ENCODE measurements at regions not wholly inside any gene's neighbourhood (a gene's known extent, or its start where the extent isn't known, plus 50 kb on each side); places are given as distances from the start of the nearest gene placed in this dataset.

DNA sequence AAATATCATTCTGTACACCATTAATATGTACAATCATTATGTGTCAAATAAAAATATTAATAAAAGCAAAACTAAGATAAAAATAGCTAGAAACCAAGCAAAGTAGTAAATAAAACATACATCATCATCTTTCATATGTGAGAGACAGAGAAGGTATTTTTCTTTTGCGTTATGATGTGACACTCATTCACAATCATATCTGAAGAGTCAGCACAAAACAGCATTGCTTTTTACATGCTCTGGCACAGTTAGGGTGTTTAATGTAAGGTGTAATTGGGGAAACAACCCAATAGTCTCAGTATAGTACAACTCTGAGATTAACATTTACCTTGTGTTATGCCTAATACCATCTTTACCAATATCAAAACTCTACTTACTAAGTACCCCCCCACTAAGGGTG lies 376.6 kb downstream of the TMA16 start:
- DNase-seq (ENCODE audit: low read depth, low spot score) = no peak

DNA sequence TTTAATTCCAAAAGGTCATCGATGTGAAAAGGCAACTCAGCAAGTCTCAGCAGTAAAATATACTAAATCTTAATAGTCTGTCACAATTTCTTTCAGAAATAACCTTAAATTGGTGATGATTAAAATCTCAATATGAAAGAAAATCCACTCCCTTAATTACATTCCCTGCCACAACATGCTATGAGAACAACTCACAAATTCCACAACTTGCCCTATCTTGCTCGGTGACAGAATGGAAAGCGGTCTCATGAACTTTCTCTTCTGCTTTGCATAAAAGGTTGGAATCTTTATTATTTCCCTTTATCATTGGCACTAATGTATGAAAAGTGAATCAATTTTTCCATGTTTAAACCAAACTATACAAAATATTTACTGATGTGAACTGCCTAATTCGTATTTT lies 380.8 kb downstream of the TMA16 start:
- DNase-seq (ENCODE audit: low read depth, low spot score) = no peak

GRCh38 chr4:163878336-163879121 lies 384.0 kb downstream of the TMA16 start:
- DNase-seq (ENCODE audit: low read depth, low spot score) = no peak

GRCh38 chr4:163892417-163892816 lies 397.9 kb downstream of the TMA16 start:
- no peak for DNase-seq (ENCODE audit: low read depth, low spot score)

- no peak for DNase-seq (ENCODE audit: low read depth, low spot score)
Measured at GRCh38 chr4:163895378-163896005, 401.0 kb downstream of the TMA16 start.

DNA sequence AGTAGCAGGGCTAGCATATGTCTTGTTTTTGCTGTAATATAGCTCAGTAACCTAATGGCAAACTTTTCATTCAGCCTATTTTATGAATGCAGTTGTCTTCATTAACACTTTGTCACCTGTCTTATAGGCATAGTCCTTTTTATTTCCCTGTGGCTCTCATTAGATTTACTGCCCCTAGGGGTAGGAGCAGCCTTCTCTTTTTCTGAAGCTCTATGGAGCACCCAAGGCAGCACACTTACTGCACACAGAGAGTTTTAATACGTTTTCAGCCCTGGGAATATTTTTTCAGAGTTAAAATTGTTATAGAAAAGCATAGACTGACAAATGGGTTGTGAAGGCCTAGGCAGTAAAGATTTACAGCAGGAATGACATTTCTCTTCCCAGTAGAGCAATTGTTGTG lies 406.8 kb downstream of the TMA16 start:
- DNase-seq (ENCODE audit: low read depth, low spot score) = no peak

GRCh38 chr4:163902417-163902816 lies 407.9 kb downstream of the TMA16 start:
- no peak for DNase-seq (ENCODE audit: low read depth, low spot score)

DNA sequence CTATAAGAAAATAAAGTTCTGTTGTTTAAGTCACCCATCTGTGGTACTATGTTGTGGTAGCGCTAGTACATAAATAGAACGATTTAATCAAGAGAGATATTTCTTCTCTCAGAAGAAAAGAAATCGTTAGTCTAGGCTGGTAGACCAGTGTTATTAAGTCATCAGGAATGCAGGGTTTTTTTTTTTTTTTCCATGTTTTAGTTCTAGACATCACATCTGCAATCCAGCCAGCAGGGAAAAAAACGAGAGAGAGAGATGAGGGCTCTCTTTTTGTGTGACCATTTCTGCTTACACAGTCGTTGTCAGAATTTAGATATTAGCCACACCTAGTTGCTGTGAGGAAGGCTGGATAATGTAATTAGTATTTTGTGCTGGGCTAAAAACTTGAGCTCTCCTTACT lies 417.4 kb downstream of the TMA16 start:
- DNase-seq (ENCODE audit: low read depth, low spot score) = no peak

GRCh38 chr4:163913571-163913970 lies 419.1 kb downstream of the TMA16 start:
- no peak for DNase-seq (ENCODE audit: low read depth, low spot score)

DNA sequence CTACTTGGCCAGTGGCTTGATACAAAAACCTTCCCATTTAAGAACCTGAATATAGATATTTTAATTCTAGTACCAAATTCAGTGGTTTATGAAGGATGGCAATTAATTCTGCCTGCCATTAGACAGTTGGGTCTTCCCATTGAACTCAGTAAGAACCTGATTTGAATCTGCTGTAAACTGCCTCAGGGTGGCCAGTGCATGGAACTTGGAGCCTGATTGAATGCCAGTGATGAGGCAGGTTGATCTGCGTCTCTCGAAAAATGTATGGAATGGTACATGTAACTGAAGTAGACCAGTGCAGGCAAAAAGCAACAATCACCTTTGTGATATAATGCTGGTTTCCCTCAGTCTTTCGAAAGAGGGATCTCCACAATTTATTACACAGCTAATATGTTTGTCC lies 421.4 kb downstream of the TMA16 start:
- no peak for DNase-seq (ENCODE audit: low read depth, low spot score)

DNA sequence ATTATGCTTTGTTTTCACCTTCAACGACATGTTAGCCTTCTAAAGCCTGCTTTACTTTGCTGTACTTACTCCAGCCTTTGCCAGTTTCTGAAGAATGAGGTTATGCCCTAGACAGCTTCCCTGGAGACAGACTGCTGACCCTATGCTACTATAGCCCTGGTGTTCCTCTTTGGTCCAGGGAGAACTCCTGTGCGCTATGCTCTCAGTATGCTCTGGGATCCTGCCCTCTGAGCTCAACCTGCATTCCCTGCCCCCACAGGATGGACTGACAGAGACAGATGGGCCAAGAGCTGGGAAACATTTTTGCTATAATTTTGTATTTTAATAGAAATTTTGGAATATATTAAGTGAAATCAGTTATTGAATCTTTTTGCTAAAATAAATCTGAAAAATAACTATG lies 425.9 kb downstream of the TMA16 start:
- no peak for DNase-seq (ENCODE audit: low read depth, low spot score)

DNA sequence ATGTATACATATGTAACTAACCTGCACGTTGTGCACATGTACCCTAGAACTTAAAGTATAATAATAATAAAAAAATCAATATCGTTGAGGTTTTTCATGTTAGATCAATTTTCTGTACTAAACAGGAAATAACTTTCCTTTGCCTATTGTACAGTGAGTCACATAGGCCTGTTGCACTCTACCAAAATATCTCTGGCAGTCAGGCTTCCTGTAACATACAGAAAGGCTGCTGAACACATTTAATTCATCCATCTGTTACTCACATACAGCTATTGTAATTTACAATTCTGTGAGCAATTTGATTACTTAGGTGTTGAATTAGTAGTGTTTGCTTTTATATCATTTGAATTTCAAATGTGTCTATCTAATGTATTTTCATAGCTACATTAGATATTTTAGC lies 427.8 kb downstream of the TMA16 start:
- no peak for DNase-seq (ENCODE audit: low read depth, low spot score)

DNA sequence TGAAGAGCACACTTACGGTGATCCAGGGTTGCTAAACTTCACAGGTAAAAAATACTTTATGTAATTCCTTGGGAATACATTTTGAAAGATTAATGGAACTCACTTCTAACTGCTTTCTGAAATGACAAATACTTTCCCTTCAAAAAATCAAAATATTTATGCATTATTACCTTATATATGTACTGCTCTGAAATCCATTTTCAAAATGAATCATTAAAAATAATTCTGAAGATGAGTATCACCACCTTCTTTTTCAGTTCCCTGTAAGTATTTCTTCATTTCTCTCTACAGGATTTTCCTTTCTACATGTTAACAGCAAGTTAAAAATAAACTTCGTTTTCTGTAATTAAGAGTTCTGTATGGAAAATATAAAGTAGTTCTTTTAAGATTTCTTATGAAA lies 428.6 kb downstream of the TMA16 start:
- DNase-seq (ENCODE audit: low read depth, low spot score) = no peak

GRCh38 chr4:163930086-163930485 lies 435.6 kb downstream of the TMA16 start:
- DNase-seq (ENCODE audit: low read depth, low spot score) = no peak

DNA sequence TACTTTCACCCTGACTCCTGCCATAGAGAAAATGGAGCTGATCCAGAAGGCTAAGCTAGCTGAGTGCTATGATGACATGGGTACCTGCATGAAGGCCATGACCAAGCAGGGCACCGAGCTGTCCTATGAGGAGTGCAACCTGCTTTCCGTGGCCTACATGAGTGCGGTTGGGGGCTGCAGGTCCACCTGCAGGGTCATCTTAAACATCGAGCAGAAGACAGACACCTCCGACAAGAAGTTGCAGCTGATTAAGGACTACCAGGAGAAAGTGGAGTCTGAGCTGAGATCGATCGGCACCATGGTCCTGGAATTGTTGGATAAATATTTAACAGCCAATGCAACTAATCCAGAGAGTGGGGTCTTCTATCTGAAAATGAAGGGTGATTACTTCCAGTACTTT lies 438.0 kb downstream of the TMA16 start:
- no peak for DNase-seq (ENCODE audit: low read depth, low spot score)

GRCh38 chr4:163939597-163939996 lies 445.1 kb downstream of the TMA16 start:
- no peak for DNase-seq (ENCODE audit: low read depth, low spot score)

- no peak for DNase-seq (ENCODE audit: low read depth, low spot score)
Measured at GRCh38 chr4:163941221-163941905, 446.9 kb downstream of the TMA16 start.

- no peak for DNase-seq (ENCODE audit: low read depth, low spot score)
Measured at GRCh38 chr4:163948920-163949455, 454.5 kb downstream of the TMA16 start.

GRCh38 chr4:163949976-163950601 lies 455.6 kb downstream of the TMA16 start:
- DNase-seq (ENCODE audit: low read depth, low spot score) = no peak

GRCh38 chr4:163955288-163955687 lies 460.8 kb downstream of the TMA16 start:
- no peak for DNase-seq (ENCODE audit: low read depth, low spot score)

DNA sequence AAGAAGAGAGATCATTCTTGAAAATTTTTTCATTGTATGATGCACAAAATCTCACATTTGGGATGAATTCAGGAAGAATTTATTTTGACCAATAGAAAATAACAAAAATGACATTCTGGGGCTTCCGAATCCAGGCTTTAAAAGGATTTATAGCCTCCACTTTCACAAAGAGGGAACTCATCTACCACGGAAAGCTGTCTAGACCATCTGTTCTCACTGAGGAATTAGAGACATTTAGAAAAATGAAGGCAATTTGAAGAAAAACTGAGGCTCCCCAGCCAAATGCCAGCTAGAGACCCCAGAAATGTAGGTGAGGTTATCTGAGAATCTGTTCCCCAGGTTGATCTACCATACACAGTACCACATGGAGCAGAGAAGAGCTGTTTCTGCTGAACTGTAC lies 464.3 kb downstream of the TMA16 start:
- DNase-seq (ENCODE audit: low read depth, low spot score) = no peak

DNA sequence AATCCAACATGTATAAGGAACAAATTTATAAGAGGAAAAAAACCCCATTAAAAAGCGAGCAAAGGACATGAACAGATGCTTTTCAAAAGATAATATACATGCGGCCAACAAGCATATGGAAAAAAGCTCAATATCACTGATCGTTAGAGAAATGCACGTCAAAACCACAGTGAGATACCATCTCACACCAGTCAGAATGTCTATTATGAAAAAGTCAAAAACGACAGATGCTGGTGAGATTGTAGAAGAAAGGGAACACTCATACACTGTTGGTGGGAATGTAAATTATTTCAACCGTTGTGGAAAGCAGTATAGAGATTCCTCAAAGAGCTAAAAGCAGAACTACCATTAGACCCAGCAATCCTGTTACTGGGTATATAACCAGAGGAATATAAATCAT lies 465.4 kb downstream of the TMA16 start:
- DNase-seq (ENCODE audit: low read depth, low spot score) = no peak
